Astrocyte (in vitro differentiated cells and primary cell): ENCODE measurements at regions not wholly inside any gene's neighbourhood (a gene's known extent, or its start where the extent isn't known, plus 50 kb on each side); places are given as distances from the start of the nearest gene placed in this dataset.

ENCODE experiments used
- DNase-seq: peaks from one replicate; pipeline ENCODE4 v3.0.0-alpha.2; 2010; ENCODE audit warnings: low read depth
- FAIRE-seq: peaks from 2 replicates; lab custom pipeline; 2011; peaks lifted over from hg19 to GRCh38; lab: Jason Lieb, UNC
- H2AFZ ChIP-seq: 2 replicates; pipeline ENCODE4 v1.6.0; 2012; ENCODE audit warnings: low read depth, low read length, inconsistent platforms
- H3K27ac ChIP-seq: 2 replicates; pipeline ENCODE4 v1.5.1; 2011; ENCODE audit warnings: low read depth, low read length, inconsistent platforms
- H3K27me3 ChIP-seq: 2 replicates; pipeline ENCODE4 v1.6.0; 2011; ENCODE audit warnings: low read length, inconsistent platforms; ENCODE audit not compliant: insufficient read depth
- H3K36me3 ChIP-seq: 2 replicates; pipeline ENCODE4 v1.5.1; 2011; ENCODE audit warnings: low read length, inconsistent platforms; ENCODE audit not compliant: insufficient read depth
- H3K4me1 ChIP-seq: 2 replicates; pipeline ENCODE4 v1.5.1; 2011; ENCODE audit warnings: low read length, inconsistent platforms; ENCODE audit not compliant: insufficient read depth
- H3K4me2 ChIP-seq: 2 replicates; pipeline ENCODE4 v1.6.0; 2012; ENCODE audit warnings: low read length, inconsistent platforms
- H3K4me3 ChIP-seq: 2 replicates; pipeline ENCODE4 v1.5.1; 2011; ENCODE audit warnings: low read depth, mild to moderate bottlenecking, low read length, inconsistent platforms; ENCODE audit not compliant: insufficient read depth
- H3K79me2 ChIP-seq: 2 replicates; pipeline ENCODE4 v1.6.0; 2012; ENCODE audit warnings: mild to moderate bottlenecking, low read length, inconsistent platforms; ENCODE audit not compliant: insufficient read depth
- H3K9ac ChIP-seq: 2 replicates; pipeline ENCODE4 v1.6.0; 2012; ENCODE audit warnings: mild to moderate bottlenecking, low read length, inconsistent platforms
- H3K9me3 ChIP-seq: 2 replicates; pipeline ENCODE4 v1.5.1; 2012; ENCODE audit warnings: low read depth, mild to moderate bottlenecking, low read length, inconsistent platforms; ENCODE audit not compliant: insufficient read depth
- H4K20me1 ChIP-seq: 2 replicates; pipeline ENCODE4 v1.6.0; 2012; ENCODE audit warnings: low read length, inconsistent platforms; ENCODE audit not compliant: insufficient read depth
- H3K27ac Mint-ChIP-seq: one replicate; pipeline ENCODE4 v1.8.0; 2021; ENCODE audit warnings: mild to moderate bottlenecking, mixed read lengths; ENCODE audit not compliant: unreplicated experiment
- H3K27me3 Mint-ChIP-seq: one replicate; pipeline ENCODE4 v1.8.0; 2021; ENCODE audit warnings: low read depth, mixed read lengths; ENCODE audit not compliant: unreplicated experiment
- H3K36me3 Mint-ChIP-seq: one replicate; pipeline ENCODE4 v1.8.0; 2021; ENCODE audit warnings: low read depth, mixed read lengths; ENCODE audit not compliant: unreplicated experiment
- H3K4me1 Mint-ChIP-seq: one replicate; pipeline ENCODE4 v1.8.0; 2021; ENCODE audit warnings: low read depth, mixed read lengths; ENCODE audit not compliant: unreplicated experiment
- H3K4me3 Mint-ChIP-seq: one replicate; pipeline ENCODE4 v1.8.0; 2021; ENCODE audit warnings: mild to moderate bottlenecking, moderate library complexity, mixed read lengths; ENCODE audit not compliant: unreplicated experiment
- H3K9me3 Mint-ChIP-seq: one replicate; pipeline ENCODE4 v1.8.0; 2021; ENCODE audit warnings: mild to moderate bottlenecking, mixed read lengths; ENCODE audit not compliant: unreplicated experiment
- CTCF ChIP-seq: IDR thresholded peaks from 2 replicates; pipeline ENCODE4 v1.5.1; 2011; ENCODE audit warnings: low read depth, mild to moderate bottlenecking, inconsistent platforms, low read length, moderate library complexity; ENCODE audit not compliant: insufficient read depth
- EZH2 ChIP-seq: IDR thresholded peaks from 2 replicates; pipeline ENCODE4 v1.6.1; 2012; ENCODE audit warnings: mild to moderate bottlenecking, low read length, inconsistent platforms; ENCODE audit not compliant: insufficient read depth

- Histone ChIP-seq H4K20me1 (no peaks in the 10 kb centered on the region), H3K27me3 (no peaks in the 10 kb centered on the region), H3K79me2 (no peaks in the 10 kb centered on the region), H3K27ac (no peak overlapping the region), H3K4me3 (no peak overlapping the region), H3K4me1 (no peaks in the 10 kb centered on the region), H3K9ac (no peak overlapping the region), H3K9me3 (no peaks in the 10 kb centered on the region), H3K4me2 (no peak overlapping the region), H3K36me3 (no peaks in the 10 kb centered on the region), H2AFZ (no peak overlapping the region)
- no peaks in the 10 kb centered on the region for H3K27me3 Mint-ChIP-seq
- H3K27ac Mint-ChIP-seq = no peak overlapping the region
- no peak overlapping the region for H3K4me3 Mint-ChIP-seq
- no peaks in the 10 kb centered on the region for H3K9me3 Mint-ChIP-seq
- DNase-seq = no peak
- no peaks in the 10 kb centered on the region for H3K36me3 Mint-ChIP-seq
- no peaks in the 10 kb centered on the region for H3K4me1 Mint-ChIP-seq
- no peak for FAIRE-seq
- TF ChIP-seq CTCF (no peak), EZH2 (no peak)
Observed at GRCh38 chr4:22881411-22881810, 188.7 kb downstream of the GBA3 start.

- Mint-ChIP-seq H3K27me3 (no peaks in the 10 kb centered on the region), H3K4me1 (no peaks in the 10 kb centered on the region), H3K36me3 (no peaks in the 10 kb centered on the region), H3K4me3 (no peak overlapping the region), H3K27ac (no peak overlapping the region), H3K9me3 (no peaks in the 10 kb centered on the region)
- H3K79me2 ChIP-seq = no peaks in the 10 kb centered on the region
- H3K27me3 ChIP-seq = no peaks in the 10 kb centered on the region
- no peak overlapping the region for H3K9ac ChIP-seq
- H4K20me1 ChIP-seq = no peaks in the 10 kb centered on the region
- H3K36me3 ChIP-seq = no peaks in the 10 kb centered on the region
- DNase-seq = no peak
- no peak for TF ChIP-seq CTCF
- TF ChIP-seq EZH2 = no peak
- no peaks in the 10 kb centered on the region for H3K4me1 ChIP-seq
- no peaks in the 10 kb centered on the region for H3K9me3 ChIP-seq
- no peak overlapping the region for H3K4me2 ChIP-seq
- no peak overlapping the region for H3K4me3 ChIP-seq
- FAIRE-seq = no peak
- no peak overlapping the region for H2AFZ ChIP-seq
- H3K27ac ChIP-seq = no peak overlapping the region
Observed at GRCh38 chr4:22877486-22878052, 184.8 kb downstream of the GBA3 start.

GRCh38 chr4:22876270-22876669 lies 183.5 kb downstream of the GBA3 start:
- Mint-ChIP-seq H3K27me3 (no peaks in the 10 kb centered on the region), H3K36me3 (no peaks in the 10 kb centered on the region), H3K9me3 (no peaks in the 10 kb centered on the region), H3K4me3 (no peak overlapping the region), H3K4me1 (no peaks in the 10 kb centered on the region), H3K27ac (no peak overlapping the region)
- Histone ChIP-seq H3K9me3 (no peaks in the 10 kb centered on the region), H2AFZ (no peak overlapping the region), H3K9ac (no peak overlapping the region), H3K27me3 (no peaks in the 10 kb centered on the region), H4K20me1 (no peaks in the 10 kb centered on the region), H3K36me3 (no peaks in the 10 kb centered on the region), H3K27ac (no peak overlapping the region), H3K4me2 (no peak overlapping the region), H3K4me1 (no peaks in the 10 kb centered on the region), H3K79me2 (no peaks in the 10 kb centered on the region), H3K4me3 (no peak overlapping the region)
- FAIRE-seq = no peak
- TF ChIP-seq CTCF = no peak
- DNase-seq = no peak
